ENCODE measurements at regions not wholly inside any gene's neighbourhood (a gene's known extent, or its start where the extent isn't known, plus 50 kb on each side); places are given as distances from the start of the nearest gene placed in this dataset.

GRCh38 chrX:33735182-33735581 is 396.9 kb downstream of the FAM47A start:
- Histone ChIP-seq H3K4me2 (ENCODE audit: low read length) (no peak overlapping the region), H3K4me1 (ENCODE audit: low read length) (no peaks in the 10 kb centered on the region), H3K4me3 (ENCODE audit: low read length) (no peak overlapping the region), H3K27ac (ENCODE audit: low read length) (no peak overlapping the region), H3K79me2 (ENCODE audit: low read length) (no peaks in the 10 kb centered on the region), H2AFZ (ENCODE audit: low read depth, low read length) (no peak overlapping the region), H3K36me3 (replicated peaks; ENCODE audit: low read depth, low read length) (no peaks in the 10 kb centered on the region), H4K20me1 (ENCODE audit: insufficient read depth, low read length) (no peaks in the 10 kb centered on the region), H3K27me3 (ENCODE audit: low read depth, low read length) (no peaks in the 10 kb centered on the region), H3K9ac (ENCODE audit: low read length) (no peak overlapping the region), H3K9me3 (ENCODE audit: insufficient read depth, low read length) (no peaks in the 10 kb centered on the region)
- TF ChIP-seq EZH2phosphoT487 (IDR thresholded peaks at IDR 0.05; ENCODE audit: low read depth), result no peak
- no peak for TF ChIP-seq CTCF (IDR thresholded peaks at IDR 0.05; ENCODE audit: low read depth, low read length)

- TF ChIP-seq CTCF (IDR thresholded peaks at IDR 0.05; ENCODE audit: low read depth, low read length), result no peak
- no peak for TF ChIP-seq EZH2phosphoT487 (IDR thresholded peaks at IDR 0.05; ENCODE audit: low read depth)
- no peaks in the 10 kb centered on the region for H3K9me3 ChIP-seq (ENCODE audit: insufficient read depth, low read length)
- H3K4me1 ChIP-seq (ENCODE audit: low read length), result peaks cover 7% of the 10 kb centered on the region
- H3K79me2 ChIP-seq (ENCODE audit: low read length), result no peaks in the 10 kb centered on the region
- no peaks in the 10 kb centered on the region for H3K27me3 ChIP-seq (ENCODE audit: low read depth, low read length)
- no peak overlapping the region for H2AFZ ChIP-seq (ENCODE audit: low read depth, low read length)
- no peak overlapping the region for H3K9ac ChIP-seq (ENCODE audit: low read length)
- H3K4me2 ChIP-seq (ENCODE audit: low read length), result no peak overlapping the region
- H3K36me3 ChIP-seq (replicated peaks; ENCODE audit: low read depth, low read length), result no peaks in the 10 kb centered on the region
- no peak overlapping the region for H3K4me3 ChIP-seq (ENCODE audit: low read length)
- no peaks in the 10 kb centered on the region for H4K20me1 ChIP-seq (ENCODE audit: insufficient read depth, low read length)
- H3K27ac ChIP-seq (ENCODE audit: low read length), result no peak overlapping the region
These were observed 405.6 kb downstream of the FAM47A start for GRCh38 chrX:33726281-33727160.

GRCh38 chrX:33725535-33726210 is 406.4 kb downstream of the FAM47A start:
- Histone ChIP-seq H2AFZ (ENCODE audit: low read depth, low read length) (no peak overlapping the region), H3K79me2 (ENCODE audit: low read length) (no peaks in the 10 kb centered on the region), H3K4me2 (ENCODE audit: low read length) (no peak overlapping the region), H3K4me1 (ENCODE audit: low read length) (peaks cover 7% of the 10 kb centered on the region), H3K9ac (ENCODE audit: low read length) (no peak overlapping the region), H4K20me1 (ENCODE audit: insufficient read depth, low read length) (no peaks in the 10 kb centered on the region), H3K36me3 (replicated peaks; ENCODE audit: low read depth, low read length) (peaks cover 5% of the 10 kb centered on the region), H3K9me3 (ENCODE audit: insufficient read depth, low read length) (no peaks in the 10 kb centered on the region; the same call in 1 of the 2 replicates), H3K27ac (ENCODE audit: low read length) (no peak overlapping the region), H3K27me3 (ENCODE audit: low read depth, low read length) (no peaks in the 10 kb centered on the region), H3K4me3 (ENCODE audit: low read length) (no peak overlapping the region)
- no peak for TF ChIP-seq CTCF (IDR thresholded peaks at IDR 0.05; ENCODE audit: low read depth, low read length)
- TF ChIP-seq EZH2phosphoT487 (IDR thresholded peaks at IDR 0.05; ENCODE audit: low read depth), result no peak

- Histone ChIP-seq H3K79me2 (ENCODE audit: low read length) (no peaks in the 10 kb centered on the region), H3K4me1 (ENCODE audit: low read length) (peaks cover 7% of the 10 kb centered on the region), H3K9ac (ENCODE audit: low read length) (no peak overlapping the region), H3K27ac (ENCODE audit: low read length) (peak overlapping the region; percentile 51; the same call in 1 of the 2 replicates), H2AFZ (ENCODE audit: low read depth, low read length) (no peak overlapping the region), H3K4me2 (ENCODE audit: low read length) (no peak overlapping the region), H3K36me3 (replicated peaks; ENCODE audit: low read depth, low read length) (peaks cover 5% of the 10 kb centered on the region), H3K9me3 (ENCODE audit: insufficient read depth, low read length) (no peaks in the 10 kb centered on the region; the same call in 1 of the 2 replicates), H3K4me3 (ENCODE audit: low read length) (no peak overlapping the region), H4K20me1 (ENCODE audit: insufficient read depth, low read length) (no peaks in the 10 kb centered on the region), H3K27me3 (ENCODE audit: low read depth, low read length) (no peaks in the 10 kb centered on the region)
- TF ChIP-seq EZH2phosphoT487 (IDR thresholded peaks at IDR 0.05; ENCODE audit: low read depth) (no peak), CTCF (IDR thresholded peaks at IDR 0.05; ENCODE audit: low read depth, low read length) (no peak)
These were observed 410.2 kb downstream of the FAM47A start for GRCh38 chrX:33721927-33722326.

All from OCI-LY3 (cell line).